GM12878 (cell line): ENCODE measurements at regions not wholly inside any gene's neighbourhood (a gene's known extent, or its start where the extent isn't known, plus 50 kb on each side); places are given as distances from the start of the nearest gene placed in this dataset.

Experiments
- BACH1 ChIP-seq: fragments of 450-650 bp; IDR thresholded peaks from 2 replicates; pipeline ENCODE4 v1.6.1; 2017; ENCODE audit warnings: mild to moderate bottlenecking, borderline replicate concordance
- BMI1 ChIP-seq: fragments of 450-650 bp; IDR thresholded peaks from 2 replicates; pipeline ENCODE4 v1.6.1; 2016; ENCODE audit warnings: mild to moderate bottlenecking, moderate library complexity, borderline replicate concordance
- BRCA1 ChIP-seq: IDR thresholded peaks from 2 replicates; pipeline ENCODE4 v1.6.1; 2011; ENCODE audit warnings: low read depth, low read length, improper control_type of control experiment
- EED ChIP-seq: sonication (generic); IDR thresholded peaks from 2 replicates; pipeline ENCODE4 v1.6.1; 2016; ENCODE audit warnings: antibody characterized with exemption, low read depth
- ETV6 ChIP-seq, 2 experiments: fragments of 450-650 bp in 1 of 2; IDR thresholded peaks in 1 of 2; conservative IDR thresholded peaks in 1 of 2; 2 replicates each; pipeline ENCODE4 v1.6.1; 2014; ENCODE audit warnings: antibody characterized with exemption in 1 of 2, borderline replicate concordance in 1 of 2, low read depth in 1 of 2, mild to moderate bottlenecking in 1 of 2, moderate library complexity in 1 of 2
- EZH2 ChIP-seq: IDR thresholded peaks from 2 replicates; pipeline ENCODE4 v1.6.1; 2012; ENCODE audit warnings: low read depth, mild to moderate bottlenecking, control low read depth, inconsistent platforms, low read length, borderline replicate concordance; ENCODE audit not compliant: control insufficient read depth
- FOXM1 ChIP-seq: IDR thresholded peaks from 2 replicates; pipeline ENCODE4 v1.6.1; 2012; ENCODE audit warnings: low read depth, mild to moderate bottlenecking, inconsistent platforms, low read length, moderate library complexity
- HDGF ChIP-seq: fragments of 450-650 bp; IDR thresholded peaks from 2 replicates; pipeline ENCODE4 v1.6.1; 2016; ENCODE audit warnings: antibody characterized with exemption
- MTA3 ChIP-seq: IDR thresholded peaks from 2 replicates; pipeline ENCODE4 v1.6.1; 2012; ENCODE audit warnings: low read length, inconsistent platforms, borderline replicate concordance
- MYC ChIP-seq: IDR thresholded peaks from 2 replicates; pipeline ENCODE4 v1.6.1; 2011; ENCODE audit warnings: mild to moderate bottlenecking, low read length, moderate library complexity, inconsistent platforms; ENCODE audit not compliant: insufficient read depth, insufficient replicate concordance, insufficient read length, severe bottlenecking
- NBN ChIP-seq: fragments of 450-650 bp; IDR thresholded peaks from 2 replicates; pipeline ENCODE4 v1.6.1; 2016
- POU2F2 ChIP-seq: IDR thresholded peaks from 3 replicates; pipeline ENCODE4 v1.6.1; 2011; ENCODE audit warnings: low read depth, mild to moderate bottlenecking, low read length, borderline replicate concordance
- RBBP5 ChIP-seq: fragments of 200-600 bp; sonication (generic); conservative IDR thresholded peaks from 2 replicates; pipeline ENCODE4 v1.6.1; 2016
- SIX5 ChIP-seq: IDR thresholded peaks from 2 replicates; pipeline ENCODE4 v1.6.1; 2011; ENCODE audit warnings: mild to moderate bottlenecking, low read depth, low read length, moderate library complexity; ENCODE audit not compliant: severe bottlenecking
- STAT1 ChIP-seq: fragments of 450-650 bp; conservative IDR thresholded peaks from 2 replicates; pipeline ENCODE4 v1.6.1; 2014; ENCODE audit warnings: antibody characterized with exemption, mild to moderate bottlenecking
- TCF12 ChIP-seq: IDR thresholded peaks from 2 replicates; pipeline ENCODE4 v1.6.1; 2011; ENCODE audit warnings: low read depth, mild to moderate bottlenecking, low read length
- TF ChIP-seq, protein P1 (sequence below): IDR thresholded peaks from 2 replicates; pipeline ENCODE4 v1.6.1; 2012; ENCODE audit warnings: improper control_type of control experiment, low read depth, low read length; ENCODE audit not compliant: insufficient replicate concordance
- TF ChIP-seq, protein P2 (sequence below): IDR thresholded peaks from 2 replicates; pipeline ENCODE4 v1.6.1; 2011; ENCODE audit warnings: borderline replicate concordance, low read depth, mild to moderate bottlenecking, moderate library complexity, mixed read lengths, low read length; ENCODE audit not compliant: insufficient read depth; ENCODE audit errors: extremely low read length
- TF ChIP-seq, protein P3 (sequence below): fragments of 450-650 bp; IDR thresholded peaks from 2 replicates; pipeline ENCODE4 v1.6.1; 2018; ENCODE audit warnings: borderline replicate concordance, mild to moderate bottlenecking; ENCODE audit not compliant: partially characterized antibody

DNA sequence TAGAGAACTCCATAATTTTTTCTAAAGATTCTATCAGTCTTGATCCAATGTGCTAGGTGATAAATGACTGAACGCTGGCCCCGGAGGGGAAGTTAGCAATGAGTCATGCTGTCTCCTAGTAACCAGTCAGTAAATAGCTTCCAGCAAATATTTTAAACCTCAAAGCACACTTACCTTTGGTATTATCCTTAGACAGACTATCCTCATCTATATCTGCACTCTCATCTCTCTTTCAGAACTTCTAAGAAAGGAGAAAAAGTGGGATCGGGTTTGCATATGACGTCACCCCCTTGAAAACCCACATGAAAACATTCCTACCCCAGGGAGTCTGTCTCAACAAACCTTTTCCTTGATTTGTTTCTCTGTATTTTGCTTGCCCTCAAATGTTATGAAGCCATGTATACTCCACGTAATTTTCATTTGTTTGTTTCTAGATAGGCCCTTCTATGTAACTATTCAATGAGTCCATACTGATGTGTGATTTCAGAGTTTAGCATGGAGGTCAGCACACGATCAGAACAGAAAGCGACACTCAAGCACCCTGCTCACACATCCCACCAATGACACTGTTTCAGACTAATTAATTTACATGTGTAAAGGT is 174.9 kb upstream of the NRP1 start (continued):
- TF ChIP-seq MTA3 (no peak), STAT1 (no peak), BRCA1 (no peak), BACH1 (no peak; the same call in 1 of the 2 replicates), BMI1 (peak; percentile 87), POU2F2 (no peak), TCF12 (no peak), HDGF (no peak), RBBP5 (no peak), NBN (no peak), EZH2 (no peak), SIX5 (no peak), EED (peak; percentile 53; the same call in 1 of the 2 replicates), ETV6 (conservative IDR thresholded peaks at IDR 0.05 in 1 of 2, IDR thresholded peaks at IDR 0.05 in 1 of 2; ENCODE audit: borderline replicate concordance in 1 of 2, low read depth in 1 of 2) (no peak), MYC (no peak), FOXM1 (no peak)
- TF ChIP-seq, protein P1, sequence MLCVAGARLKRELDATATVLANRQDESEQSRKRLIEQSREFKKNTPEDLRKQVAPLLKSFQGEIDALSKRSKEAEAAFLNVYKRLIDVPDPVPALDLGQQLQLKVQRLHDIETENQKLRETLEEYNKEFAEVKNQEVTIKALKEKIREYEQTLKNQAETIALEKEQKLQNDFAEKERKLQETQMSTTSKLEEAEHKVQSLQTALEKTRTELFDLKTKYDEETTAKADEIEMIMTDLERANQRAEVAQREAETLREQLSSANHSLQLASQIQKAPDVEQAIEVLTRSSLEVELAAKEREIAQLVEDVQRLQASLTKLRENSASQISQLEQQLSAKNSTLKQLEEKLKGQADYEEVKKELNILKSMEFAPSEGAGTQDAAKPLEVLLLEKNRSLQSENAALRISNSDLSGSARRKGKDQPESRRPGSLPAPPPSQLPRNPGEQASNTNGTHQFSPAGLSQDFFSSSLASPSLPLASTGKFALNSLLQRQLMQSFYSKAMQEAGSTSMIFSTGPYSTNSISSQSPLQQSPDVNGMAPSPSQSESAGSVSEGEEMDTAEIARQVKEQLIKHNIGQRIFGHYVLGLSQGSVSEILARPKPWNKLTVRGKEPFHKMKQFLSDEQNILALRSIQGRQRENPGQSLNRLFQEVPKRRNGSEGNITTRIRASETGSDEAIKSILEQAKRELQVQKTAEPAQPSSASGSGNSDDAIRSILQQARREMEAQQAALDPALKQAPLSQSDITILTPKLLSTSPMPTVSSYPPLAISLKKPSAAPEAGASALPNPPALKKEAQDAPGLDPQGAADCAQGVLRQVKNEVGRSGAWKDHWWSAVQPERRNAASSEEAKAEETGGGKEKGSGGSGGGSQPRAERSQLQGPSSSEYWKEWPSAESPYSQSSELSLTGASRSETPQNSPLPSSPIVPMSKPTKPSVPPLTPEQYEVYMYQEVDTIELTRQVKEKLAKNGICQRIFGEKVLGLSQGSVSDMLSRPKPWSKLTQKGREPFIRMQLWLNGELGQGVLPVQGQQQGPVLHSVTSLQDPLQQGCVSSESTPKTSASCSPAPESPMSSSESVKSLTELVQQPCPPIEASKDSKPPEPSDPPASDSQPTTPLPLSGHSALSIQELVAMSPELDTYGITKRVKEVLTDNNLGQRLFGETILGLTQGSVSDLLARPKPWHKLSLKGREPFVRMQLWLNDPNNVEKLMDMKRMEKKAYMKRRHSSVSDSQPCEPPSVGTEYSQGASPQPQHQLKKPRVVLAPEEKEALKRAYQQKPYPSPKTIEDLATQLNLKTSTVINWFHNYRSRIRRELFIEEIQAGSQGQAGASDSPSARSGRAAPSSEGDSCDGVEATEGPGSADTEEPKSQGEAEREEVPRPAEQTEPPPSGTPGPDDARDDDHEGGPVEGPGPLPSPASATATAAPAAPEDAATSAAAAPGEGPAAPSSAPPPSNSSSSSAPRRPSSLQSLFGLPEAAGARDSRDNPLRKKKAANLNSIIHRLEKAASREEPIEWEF = no peak
- TF ChIP-seq, protein P2, sequence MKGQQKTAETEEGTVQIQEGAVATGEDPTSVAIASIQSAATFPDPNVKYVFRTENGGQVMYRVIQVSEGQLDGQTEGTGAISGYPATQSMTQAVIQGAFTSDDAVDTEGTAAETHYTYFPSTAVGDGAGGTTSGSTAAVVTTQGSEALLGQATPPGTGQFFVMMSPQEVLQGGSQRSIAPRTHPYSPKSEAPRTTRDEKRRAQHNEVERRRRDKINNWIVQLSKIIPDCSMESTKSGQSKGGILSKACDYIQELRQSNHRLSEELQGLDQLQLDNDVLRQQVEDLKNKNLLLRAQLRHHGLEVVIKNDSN = no peak
- TF ChIP-seq, protein P3, sequence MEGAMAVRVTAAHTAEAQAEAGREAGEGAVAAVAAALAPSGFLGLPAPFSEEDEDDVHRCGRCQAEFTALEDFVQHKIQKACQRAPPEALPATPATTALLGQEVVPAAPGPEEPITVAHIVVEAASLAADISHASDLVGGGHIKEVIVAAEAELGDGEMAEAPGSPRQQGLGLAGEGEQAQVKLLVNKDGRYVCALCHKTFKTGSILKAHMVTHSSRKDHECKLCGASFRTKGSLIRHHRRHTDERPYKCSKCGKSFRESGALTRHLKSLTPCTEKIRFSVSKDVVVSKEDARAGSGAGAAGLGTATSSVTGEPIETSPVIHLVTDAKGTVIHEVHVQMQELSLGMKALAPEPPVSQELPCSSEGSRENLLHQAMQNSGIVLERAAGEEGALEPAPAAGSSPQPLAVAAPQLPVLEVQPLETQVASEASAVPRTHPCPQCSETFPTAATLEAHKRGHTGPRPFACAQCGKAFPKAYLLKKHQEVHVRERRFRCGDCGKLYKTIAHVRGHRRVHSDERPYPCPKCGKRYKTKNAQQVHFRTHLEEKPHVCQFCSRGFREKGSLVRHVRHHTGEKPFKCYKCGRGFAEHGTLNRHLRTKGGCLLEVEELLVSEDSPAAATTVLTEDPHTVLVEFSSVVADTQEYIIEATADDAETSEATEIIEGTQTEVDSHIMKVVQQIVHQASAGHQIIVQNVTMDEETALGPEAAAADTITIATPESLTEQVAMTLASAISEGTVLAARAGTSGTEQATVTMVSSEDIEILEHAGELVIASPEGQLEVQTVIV = no peak
